Spleen (tissue), 11 donors: ENCODE measurements at regions not wholly inside any gene's neighbourhood (a gene's known extent, or its start where the extent isn't known, plus 50 kb on each side); places are given as distances from the start of the nearest gene placed in this dataset.
"Not testable (repeated sequence)": the region's sequence is repeated elsewhere in the genome, so short reads cannot be mapped to it uniquely, and the experiment has no call there.

ENCODE experiments used
- DNase-seq: peaks from one replicate; pipeline ENCODE4 v3.0.0-alpha.2; 2020
- H3K27ac ChIP-seq, 8 donors: fragments of 200-600 bp; sonication (generic) in 7 of 8; 1 replicate in 4 of 8; 2 replicates in 4 of 8; pipeline versions ENCODE4 v1.5.0 to v1.8.0; 2016 to 2021; ENCODE audit warnings: inconsistent platforms in 4 of 8, mild to moderate bottlenecking in 4 of 8, moderate library complexity in 1 of 8
- H3K27me3 ChIP-seq, 7 donors: fragments of 200-600 bp; sonication (generic) in 6 of 7; replicated peaks in 1 of 7; 1 replicate in 4 of 7; 2 replicates in 3 of 7; pipeline versions ENCODE4 v1.5.0 to v1.8.0; 2016 to 2021; ENCODE audit warnings: inconsistent platforms in 3 of 7, mild to moderate bottlenecking in 1 of 7
- H3K36me3 ChIP-seq, 6 donors: fragments of 200-600 bp; sonication (generic) in 5 of 6; 1 replicate in 4 of 6; 2 replicates in 2 of 6; pipeline versions ENCODE4 v1.5.0 to v1.8.0; 2016 to 2021; ENCODE audit warnings: inconsistent platforms in 2 of 6
- H3K4me1 ChIP-seq, 6 donors: fragments of 200-600 bp; sonication (generic) in 5 of 6; 1 replicate in 3 of 6; 2 replicates in 3 of 6; pipeline versions ENCODE4 v1.5.0 to v1.8.0; 2016 to 2021; ENCODE audit warnings: inconsistent platforms in 3 of 6
- H3K4me3 ChIP-seq, 8 donors: fragments of 200-600 bp; sonication (generic) in 7 of 8; 1 replicate in 4 of 8; 2 replicates in 4 of 8; pipeline versions ENCODE4 v1.5.0 to v1.8.0; 2016 to 2021; ENCODE audit warnings: inconsistent platforms in 4 of 8, mild to moderate bottlenecking in 4 of 8, moderate library complexity in 2 of 8
- H3K9me3 ChIP-seq, 8 donors: fragments of 200-600 bp; sonication (generic) in 7 of 8; 1 replicate in 4 of 8; 2 replicates in 4 of 8; pipeline versions ENCODE4 v1.5.0 to v1.8.0; 2016 to 2021; ENCODE audit warnings: inconsistent platforms in 4 of 8
- CTCF ChIP-seq, 11 experiments: fragments of 200-600 bp in 7 of 11; fragments of 450-650 bp in 4 of 11; sonication (generic) in 4 of 11; IDR thresholded peaks in 8 of 11; conservative IDR thresholded peaks in 3 of 11; 1 replicate in 7 of 11; 2 replicates in 4 of 11; pipeline versions ENCODE4 v1.4.0 to v1.8.0; 2016 to 2021; ENCODE audit warnings: antibody characterized with exemption in 11 of 11, inconsistent platforms in 4 of 11, mild to moderate bottlenecking in 1 of 11
- POLR2A ChIP-seq, 3 donors: fragments of 450-650 bp; IDR thresholded peaks; one replicate each; pipeline ENCODE4 v1.5.1; 2017; ENCODE audit warnings: antibody characterized with exemption in 3 of 3, mild to moderate bottlenecking in 1 of 3
- POLR2AphosphoS5 ChIP-seq, 3 donors: sonication (generic); formaldehyde crosslinking; IDR thresholded peaks; one replicate each; pipeline ENCODE4 v1.5.1; 2017; ENCODE audit warnings: antibody characterized with exemption in 3 of 3
- WGBS, 5 donors: extraction: QIAGEN DNeasy Blood & Tissue Kit in 3 of 5; methylation state at CpG; one replicate each; pipeline versions ENCODE4 v1.1.5 to v1.1.7; 2013 to 2018; 5-methylcytosine and 5-hydroxymethylcytosine counted together
- intact Hi-C: fragments of 100-400 bp; cut with DNase I; formaldehyde crosslinking; loops from one replicate; pipeline ENCODE4 v1.15.0; 2023; ENCODE audit warnings: low total_unique reads
- donor health status: healthy with polysubstance abuse.
- donor health status: DM: no; HTN: no; CAD: no; lungs with moderate emphysema.
- donor health status: DM: no; HTN: no; CAD: no.
- donor health status: Bipolar disorder and iron deficiency.
- donor health status: healthy.
- donor health status: DM: no; HTN: no; CAD: no.
- donor health status: DM: yes; HTN: yes; CAD: no.

GRCh38 chr12:60752589-60752988 is 1156.8 kb downstream of the SLC16A7 start:
- no peak overlapping the region for H3K27ac ChIP-seq
- TF ChIP-seq POLR2A (IDR thresholded peaks at IDR 0.05) (no peak), CTCF (IDR thresholded peaks at IDR 0.05 in 8 of 11, conservative IDR thresholded peaks at IDR 0.05 in 3 of 11) (no peak), POLR2AphosphoS5 (IDR thresholded peaks at IDR 0.05) (no peak)
- H3K27me3 ChIP-seq: no peaks in the 10 kb centered on the region
- intact Hi-C loops: no loop called here
- no peak overlapping the region for H3K4me3 ChIP-seq
- no peaks in the 10 kb centered on the region for H3K4me1 ChIP-seq
- no peaks in the 10 kb centered on the region for H3K36me3 ChIP-seq
- H3K9me3 ChIP-seq: peaks cover 0 to 38% (median 29%) of the 10 kb centered on the region in 8 donors
- 40 to 96% (median 86%) methylated on average over 1 of the region's 1 CpG for WGBS, 5 donors
- no peak for DNase-seq

GRCh38 chr12:60758224-60758623 is 1162.4 kb downstream of the SLC16A7 start:
- Histone ChIP-seq H3K27me3 (no peaks in the 10 kb centered on the region), H3K27ac (no peak overlapping the region), H3K4me1 (no peaks in the 10 kb centered on the region), H3K4me3 (no peak overlapping the region), H3K9me3 (peaks cover 0 to 15% (median 7%) of the 10 kb centered on the region in 8 donors), H3K36me3 (no peaks in the 10 kb centered on the region)
- no peak for TF ChIP-seq POLR2A (IDR thresholded peaks at IDR 0.05)
- TF ChIP-seq CTCF (IDR thresholded peaks at IDR 0.05 in 8 of 11, conservative IDR thresholded peaks at IDR 0.05 in 3 of 11): no peak
- TF ChIP-seq POLR2AphosphoS5 (IDR thresholded peaks at IDR 0.05): no peak
- DNase-seq: no peak
- intact Hi-C loops: no loop called here
- 49 to 61% (median 56%) methylated on average over 1 of the region's 1 CpG for WGBS, 5 donors

GRCh38 chr12:60760965-60761364 is 1165.1 kb downstream of the SLC16A7 start:
- H3K27me3 ChIP-seq: no peaks in the 10 kb centered on the region
- H3K4me1 ChIP-seq: no peaks in the 10 kb centered on the region
- H3K36me3 ChIP-seq: no peaks in the 10 kb centered on the region
- TF ChIP-seq POLR2AphosphoS5 (IDR thresholded peaks at IDR 0.05): no peak
- no peak for TF ChIP-seq POLR2A (IDR thresholded peaks at IDR 0.05)
- TF ChIP-seq CTCF (IDR thresholded peaks at IDR 0.05 in 8 of 11, conservative IDR thresholded peaks at IDR 0.05 in 3 of 11): no peak
- no peak for DNase-seq
- WGBS, 5 donors: 43 to 83% (median 46%) methylated on average over 1 of the region's 1 CpG
- H3K9me3 ChIP-seq: peaks cover 0 to 15% (median 7%) of the 10 kb centered on the region in 8 donors
- H3K4me3 ChIP-seq: no peak overlapping the region
- H3K27ac ChIP-seq: no peak overlapping the region
- intact Hi-C loops: no loop called here

- H3K4me3 ChIP-seq, H3K4me1 ChIP-seq, DNase-seq, intact Hi-C loops, H3K36me3 ChIP-seq, H3K27ac ChIP-seq, H3K27me3 ChIP-seq: not testable (repeated sequence)
- 64 to 84% (median 74%) methylated on average over 1 of the region's 1 CpG for whole genome bisulfite sequencing, 5 donors
- peaks cover 0 to 37% (median under 1%) of the 10 kb centered on the region in 8 donors for H3K9me3 ChIP-seq
Measured at GRCh38 chr12:60801166-60801565, 1205.3 kb downstream of the SLC16A7 start.

- WGBS, 5 donors: 49 to 73% (median 65%) methylated on average over 2 of the region's 2 CpGs
Measured at GRCh38 chr12:60803147-60803546, 1207.3 kb downstream of the SLC16A7 start.

More at GRCh38 chr12:60803147-60803546, 1207.3 kb downstream of the SLC16A7 start:
- Histone ChIP-seq H3K27me3 (no peaks in the 10 kb centered on the region), H3K9me3 (peaks cover 0 to 27% (median 0%) of the 10 kb centered on the region in 8 donors), H3K27ac (no peak overlapping the region), H3K36me3 (no peaks in the 10 kb centered on the region), H3K4me1 (no peaks in the 10 kb centered on the region), H3K4me3 (no peak overlapping the region)
- intact Hi-C loops: no loop called here
- no peak for DNase-seq
- no peak for TF ChIP-seq POLR2A (IDR thresholded peaks at IDR 0.05)
- TF ChIP-seq CTCF (IDR thresholded peaks at IDR 0.05 in 8 of 11, conservative IDR thresholded peaks at IDR 0.05 in 3 of 11): no peak
- no peak for TF ChIP-seq POLR2AphosphoS5 (IDR thresholded peaks at IDR 0.05)
